ENCODE measurements at regions not wholly inside any gene's neighbourhood (a gene's known extent, or its start where the extent isn't known, plus 50 kb on each side); places are given as distances from the start of the nearest gene placed in this dataset.

GRCh38 chr21:21666689-21667088 is 668.5 kb downstream of the NCAM2 start:
- TF ChIP-seq, protein P1, sequence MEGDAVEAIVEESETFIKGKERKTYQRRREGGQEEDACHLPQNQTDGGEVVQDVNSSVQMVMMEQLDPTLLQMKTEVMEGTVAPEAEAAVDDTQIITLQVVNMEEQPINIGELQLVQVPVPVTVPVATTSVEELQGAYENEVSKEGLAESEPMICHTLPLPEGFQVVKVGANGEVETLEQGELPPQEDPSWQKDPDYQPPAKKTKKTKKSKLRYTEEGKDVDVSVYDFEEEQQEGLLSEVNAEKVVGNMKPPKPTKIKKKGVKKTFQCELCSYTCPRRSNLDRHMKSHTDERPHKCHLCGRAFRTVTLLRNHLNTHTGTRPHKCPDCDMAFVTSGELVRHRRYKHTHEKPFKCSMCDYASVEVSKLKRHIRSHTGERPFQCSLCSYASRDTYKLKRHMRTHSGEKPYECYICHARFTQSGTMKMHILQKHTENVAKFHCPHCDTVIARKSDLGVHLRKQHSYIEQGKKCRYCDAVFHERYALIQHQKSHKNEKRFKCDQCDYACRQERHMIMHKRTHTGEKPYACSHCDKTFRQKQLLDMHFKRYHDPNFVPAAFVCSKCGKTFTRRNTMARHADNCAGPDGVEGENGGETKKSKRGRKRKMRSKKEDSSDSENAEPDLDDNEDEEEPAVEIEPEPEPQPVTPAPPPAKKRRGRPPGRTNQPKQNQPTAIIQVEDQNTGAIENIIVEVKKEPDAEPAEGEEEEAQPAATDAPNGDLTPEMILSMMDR (IDR thresholded peaks at IDR 0.05) = no peak
- TF ChIP-seq POLR2A (IDR thresholded peaks at IDR 0.05) = no peak

Data from Peyer's patch (tissue), 4 donors.